ENCODE measurements at regions not wholly inside any gene's neighbourhood (a gene's known extent, or its start where the extent isn't known, plus 50 kb on each side); places are given as distances from the start of the nearest gene placed in this dataset.

GRCh38 chr15:47885920-47886319, 168.6 kb downstream of the SEMA6D start:
- Histone ChIP-seq H3K4me3 (no peak overlapping the region), H3K27me3 (ENCODE audit: low read depth) (peaks cover 12% of the 10 kb centered on the region), H3K4me1 (no peaks in the 10 kb centered on the region), H3K9me3 (replicated peaks) (no peaks in the 10 kb centered on the region), H3K27ac (replicated peaks) (no peak overlapping the region), H3K36me3 (no peaks in the 10 kb centered on the region)
- no peak for TF ChIP-seq CTCF (IDR thresholded peaks at IDR 0.05; ENCODE audit: borderline replicate concordance)
- intact Hi-C loops (cut with micrococcal nuclease) = no loop called here
- no peak for DNase-seq

- peaks cover 12% of the 10 kb centered on the region for H3K27me3 ChIP-seq (ENCODE audit: low read depth)
- DNase-seq = no peak
- intact Hi-C loops (cut with micrococcal nuclease) = no loop called here
- H3K27ac ChIP-seq (replicated peaks) = no peak overlapping the region
- TF ChIP-seq CTCF (IDR thresholded peaks at IDR 0.05; ENCODE audit: borderline replicate concordance) = no peak
- H3K4me1 ChIP-seq = no peaks in the 10 kb centered on the region
- H3K36me3 ChIP-seq = no peaks in the 10 kb centered on the region
- H3K9me3 ChIP-seq (replicated peaks) = no peaks in the 10 kb centered on the region
- H3K4me3 ChIP-seq = no peak overlapping the region
Measured at GRCh38 chr15:47887241-47887800, 170.0 kb downstream of the SEMA6D start.

- Histone ChIP-seq H3K27ac (replicated peaks) (no peak overlapping the region), H3K4me3 (no peak overlapping the region), H3K36me3 (no peaks in the 10 kb centered on the region), H3K4me1 (no peaks in the 10 kb centered on the region), H3K27me3 (ENCODE audit: low read depth) (peaks cover 12% of the 10 kb centered on the region), H3K9me3 (replicated peaks) (no peaks in the 10 kb centered on the region)
- DNase-seq = no peak
- no peak for TF ChIP-seq CTCF (IDR thresholded peaks at IDR 0.05; ENCODE audit: borderline replicate concordance)
- intact Hi-C loops (cut with micrococcal nuclease) = no loop called here
Measured at GRCh38 chr15:47888385-47889100, 171.2 kb downstream of the SEMA6D start.

GRCh38 chr15:47890397-47891150, 173.3 kb downstream of the SEMA6D start:
- Histone ChIP-seq H3K36me3 (no peaks in the 10 kb centered on the region), H3K27ac (replicated peaks) (no peak overlapping the region), H3K4me3 (no peak overlapping the region), H3K9me3 (replicated peaks) (no peaks in the 10 kb centered on the region), H3K27me3 (ENCODE audit: low read depth) (peaks cover 12% of the 10 kb centered on the region), H3K4me1 (no peaks in the 10 kb centered on the region)
- no peak for DNase-seq
- TF ChIP-seq CTCF (IDR thresholded peaks at IDR 0.05; ENCODE audit: borderline replicate concordance) = no peak
- intact Hi-C loops (cut with micrococcal nuclease) = no loop called here

- no peaks in the 10 kb centered on the region for H3K27me3 ChIP-seq (ENCODE audit: low read depth)
- H3K36me3 ChIP-seq = no peaks in the 10 kb centered on the region
- TF ChIP-seq CTCF (IDR thresholded peaks at IDR 0.05; ENCODE audit: borderline replicate concordance) = no peak
- no peak overlapping the region for H3K4me3 ChIP-seq
- intact Hi-C loops (cut with micrococcal nuclease) = no loop called here
- peaks cover 6% of the 10 kb centered on the region for H3K9me3 ChIP-seq (replicated peaks)
- H3K4me1 ChIP-seq = no peaks in the 10 kb centered on the region
- no peak overlapping the region for H3K27ac ChIP-seq (replicated peaks)
- no peak for DNase-seq
Measured at GRCh38 chr15:47897525-47897924, 180.2 kb downstream of the SEMA6D start.

All from left ventricle myocardium inferior (tissue), 1 donor.